IMR-90 (cell line): ENCODE measurements at regions not wholly inside any gene's neighbourhood (a gene's known extent, or its start where the extent isn't known, plus 50 kb on each side); places are given as distances from the start of the nearest gene placed in this dataset.

Experiments
- ATAC-seq: fragments of 200-7000 bp; cut with Tn5 transposase; 2 replicates; pipeline ENCODE4 v1.9.1; 2020; ENCODE audit warnings: low read depth, mild to moderate bottlenecking, moderate library complexity
- BruUV-seq: library from RNA; stranded (reverse); fragments of 400-500 nt; replicated peaks from 2 replicates; lab custom pipeline; 2021; lab: Mats Ljungman, UMichigan
- CTCF ChIA-PET: fragments of 300-600 bp; formaldehyde crosslinking; extraction: SDS; loops from one replicate; lab custom pipeline; 2021; ENCODE audit warnings: antibody characterized with exemption; lab: Yijun Ruan, JAX
- POLR2A ChIA-PET: fragments of 300-600 bp; sonication (Branson Sonifier 250); formaldehyde crosslinking; loops from one replicate; lab custom pipeline; 2022; ENCODE audit warnings: antibody characterized with exemption; ENCODE audit not compliant: unreplicated experiment; lab: Charles Lee
- DNase-seq: peaks from one replicate; pipeline ENCODE4 v3.0.0; 2013
- H2AFZ ChIP-seq: replicated peaks from 2 replicates; pipeline ENCODE3; 2013; ENCODE audit warnings: low read length, mild to moderate bottlenecking; ENCODE audit not compliant: poor library complexity
- H2AK5ac ChIP-seq: 2 replicates; pipeline ENCODE4 v1.6.1; 2013; ENCODE audit warnings: low read depth, low read length, inconsistent platforms
- H2AK9ac ChIP-seq: replicated peaks from 2 replicates; pipeline ENCODE3; 2013; ENCODE audit warnings: mild to moderate bottlenecking, low read depth, low read length, moderate library complexity; ENCODE audit not compliant: poor library complexity
- H2BK120ac ChIP-seq: 2 replicates; pipeline ENCODE4 v1.6.1; 2013; ENCODE audit warnings: low read depth, low read length, inconsistent platforms
- H2BK15ac ChIP-seq: 3 replicates; pipeline ENCODE4 v1.6.1; 2013; ENCODE audit warnings: low read depth, low read length, inconsistent platforms
- H2BK20ac ChIP-seq: 2 replicates; pipeline ENCODE4 v1.6.1; 2013; ENCODE audit warnings: low read depth, mild to moderate bottlenecking, inconsistent platforms, low read length, moderate library complexity
- H2BK5ac ChIP-seq: 2 replicates; pipeline ENCODE4 v1.6.1; 2013; ENCODE audit warnings: mild to moderate bottlenecking, low read depth, low read length, inconsistent platforms; ENCODE audit not compliant: poor library complexity, severe bottlenecking
- H3K14ac ChIP-seq: replicated peaks from 2 replicates; pipeline ENCODE4 v1.6.1; 2013; ENCODE audit warnings: low read depth, low read length, inconsistent platforms
- H3K18ac ChIP-seq: 2 replicates; pipeline ENCODE4 v1.6.1; 2013; ENCODE audit warnings: low read depth, low read length, control low read depth
- H3K23ac ChIP-seq: 2 replicates; pipeline ENCODE4 v1.6.1; 2013; ENCODE audit warnings: low read depth, low read length, inconsistent platforms
- H3K27ac ChIP-seq: 2 replicates; pipeline ENCODE4 v1.5.1; 2013; ENCODE audit warnings: mild to moderate bottlenecking, control low read depth, low read length; ENCODE audit not compliant: insufficient read depth
- H3K27me3 ChIP-seq: 2 replicates; pipeline ENCODE4 v1.6.1; 2013; ENCODE audit warnings: low read length; ENCODE audit not compliant: control insufficient read depth, insufficient read depth
- H3K36me3 ChIP-seq: 2 replicates; pipeline ENCODE4 v1.6.1; 2013; ENCODE audit warnings: low read length, mixed read lengths; ENCODE audit not compliant: control insufficient read depth, insufficient read depth
- H3K4ac ChIP-seq: 2 replicates; pipeline ENCODE4 v1.6.1; 2013; ENCODE audit warnings: low read depth, low read length, inconsistent platforms
- H3K4me1 ChIP-seq: 2 replicates; pipeline ENCODE4 v1.6.1; 2013; ENCODE audit warnings: low read length, mixed read lengths; ENCODE audit not compliant: control insufficient read depth, insufficient read depth
- H3K4me2 ChIP-seq: 2 replicates; pipeline ENCODE4 v1.6.1; 2013; ENCODE audit warnings: low read depth, mild to moderate bottlenecking, control low read depth, low read length, moderate library complexity
- H3K4me3 ChIP-seq: 2 replicates; pipeline ENCODE4 v1.5.1; 2013; ENCODE audit warnings: low read depth, mild to moderate bottlenecking, control low read depth, low read length, moderate library complexity; ENCODE audit not compliant: insufficient read depth
- H3K56ac ChIP-seq: 2 replicates; pipeline ENCODE4 v1.6.1; 2013; ENCODE audit warnings: low read length, inconsistent platforms; ENCODE audit not compliant: insufficient read depth; ENCODE audit errors: extremely low read depth
- H3K79me1 ChIP-seq, 2 experiments: 2 replicates each; pipeline ENCODE4 v1.6.1; 2013; ENCODE audit warnings: low read length in 2 of 2, inconsistent platforms in 1 of 2, low read depth in 1 of 2
- H3K9ac ChIP-seq: 2 replicates; pipeline ENCODE4 v1.6.1; 2013; ENCODE audit warnings: low read depth, low read length, control low read depth
- H3K9me1 ChIP-seq: 2 replicates; pipeline ENCODE4 v1.6.1; 2013; ENCODE audit warnings: low read length, inconsistent platforms; ENCODE audit not compliant: insufficient read depth
- H3K9me3 ChIP-seq: 2 replicates; pipeline ENCODE4 v1.6.1; 2013; ENCODE audit warnings: low read length; ENCODE audit not compliant: control insufficient read depth, insufficient read depth
- H4K20me1 ChIP-seq: 2 replicates; pipeline ENCODE4 v1.6.1; 2013; ENCODE audit warnings: low read length, inconsistent platforms; ENCODE audit not compliant: insufficient read depth
- H4K5ac ChIP-seq: 2 replicates; pipeline ENCODE4 v1.6.1; 2013; ENCODE audit warnings: mild to moderate bottlenecking, low read depth, low read length, control low read depth
- H4K8ac ChIP-seq, 2 experiments: 2 replicates each; pipeline ENCODE4 v1.6.1; 2013; ENCODE audit warnings: low read depth in 2 of 2, low read length in 2 of 2, control low read depth in 1 of 2, inconsistent platforms in 1 of 2
- H4K91ac ChIP-seq: 2 replicates; pipeline ENCODE4 v1.6.1; 2013; ENCODE audit warnings: low read depth, low read length, inconsistent platforms; ENCODE audit not compliant: insufficient read depth
- BHLHE40 ChIP-seq: fragments of 150-350 bp; IDR thresholded peaks from 2 replicates; pipeline ENCODE4 v1.6.1; 2016; ENCODE audit warnings: mild to moderate bottlenecking, low read depth, low read length
- CEBPB ChIP-seq: IDR thresholded peaks from 2 replicates; pipeline ENCODE4 v1.6.1; 2012; ENCODE audit warnings: low read depth, low read length, improper control_type of control experiment
- CHD1 ChIP-seq: IDR thresholded peaks from 2 replicates; pipeline ENCODE4 v1.6.1; 2012; ENCODE audit warnings: low read depth, low read length, improper control_type of control experiment
- CTCF ChIP-seq: conservative IDR thresholded peaks from 2 replicates; pipeline ENCODE4 v1.5.1; 2012; ENCODE audit warnings: mild to moderate bottlenecking, low read depth, low read length, improper control_type of control experiment
- ELK1 ChIP-seq: fragments of 150-350 bp; IDR thresholded peaks from 2 replicates; pipeline ENCODE4 v1.6.1; 2016; ENCODE audit warnings: low read depth, mild to moderate bottlenecking, low read length, moderate library complexity, borderline replicate concordance
- FOS ChIP-seq: fragments of 150-350 bp; IDR thresholded peaks from 2 replicates; pipeline ENCODE4 v1.6.1; 2016; ENCODE audit warnings: low read depth, low read length
- MAFK ChIP-seq: IDR thresholded peaks from 2 replicates; pipeline ENCODE4 v1.6.1; 2012; ENCODE audit warnings: low read depth, low read length, improper control_type of control experiment
- MAZ ChIP-seq: IDR thresholded peaks from 2 replicates; pipeline ENCODE4 v1.6.1; 2012; ENCODE audit warnings: low read depth, mild to moderate bottlenecking, low read length, improper control_type of control experiment, moderate library complexity, borderline replicate concordance
- MXI1 ChIP-seq: IDR thresholded peaks from 2 replicates; pipeline ENCODE4 v1.6.1; 2012; ENCODE audit warnings: low read depth, mild to moderate bottlenecking, low read length, moderate library complexity, borderline replicate concordance
- NFE2L2 ChIP-seq: fragments of 150-350 bp; IDR thresholded peaks from 2 replicates; pipeline ENCODE4 v1.6.1; 2016; ENCODE audit warnings: low read depth, mild to moderate bottlenecking, low read length
- POLR2A ChIP-seq: IDR thresholded peaks from 2 replicates; pipeline ENCODE4 v1.6.1; 2012; ENCODE audit warnings: mild to moderate bottlenecking, low read depth, low read length
- RAD21 ChIP-seq: IDR thresholded peaks from 2 replicates; pipeline ENCODE4 v1.6.1; 2012; ENCODE audit warnings: low read length, improper control_type of control experiment
- RCOR1 ChIP-seq: IDR thresholded peaks from 2 replicates; pipeline ENCODE4 v1.6.1; 2012; ENCODE audit warnings: mild to moderate bottlenecking, low read length, improper control_type of control experiment; ENCODE audit not compliant: insufficient replicate concordance
- RFX5 ChIP-seq: IDR thresholded peaks from 2 replicates; pipeline ENCODE4 v1.8.0; 2012; ENCODE audit warnings: low read depth, mild to moderate bottlenecking, low read length, moderate library complexity
- SMC3 ChIP-seq: fragments of 150-350 bp; IDR thresholded peaks from 2 replicates; pipeline ENCODE4 v1.6.1; 2016; ENCODE audit warnings: low read depth, mild to moderate bottlenecking, antibody characterized with exemption, low read length, moderate library complexity
- USF2 ChIP-seq: fragments of 150-350 bp; IDR thresholded peaks from 2 replicates; pipeline ENCODE4 v1.6.1; 2017; ENCODE audit warnings: mild to moderate bottlenecking, antibody characterized with exemption, low read length, low read depth
- WGBS, 2 experiments: methylation state at CpG; one replicate each; pipeline versions ENCODE4 v1.1.5 to v1.1.7; 2013; ENCODE audit warnings: missing lambda C conversion rate in 2 of 2; ENCODE audit not compliant: insufficient read length in 1 of 2; ENCODE audit errors: extremely low coverage in 2 of 2; 5-methylcytosine and 5-hydroxymethylcytosine counted together
- dilution Hi-C: fragments of 300-500 bp; cut with HindIII; formaldehyde crosslinking; loops from one replicate; pipeline ENCODE4 v1.14.3; 2018; ENCODE audit warnings: low sequenced_read_pairs; ENCODE audit not compliant: unreplicated experiment
- in situ Hi-C: fragments of 300-500 bp; cut with MboI; formaldehyde crosslinking; loops from 3 replicates; pipeline ENCODE4 v1.14.3; 2019; ENCODE audit warnings: low sequenced_read_pairs, inconsistent platforms, mixed read lengths
- intact Hi-C: fragments of 100-400 bp; cut with micrococcal nuclease; formaldehyde crosslinking; loops from 2 replicates; pipeline ENCODE4 v1.10.0; 2022

GRCh38 chr4:163958751-163959150, 464.3 kb downstream of the TMA16 start:
- DNase-seq (no peak), ATAC-seq (no peak)
- Histone ChIP-seq H3K9me3 (no peaks in the 10 kb centered on the region; the same call in 1 of the 2 replicates), H2AFZ (no peak overlapping the region), H3K4me2 (no peak overlapping the region), H3K56ac (no peak overlapping the region), H3K14ac (no peak overlapping the region), H4K20me1 (no peaks in the 10 kb centered on the region), H3K9me1 (no peaks in the 10 kb centered on the region), H2BK5ac (no peak overlapping the region), H4K8ac (no peak overlapping the region), H4K5ac (no peak overlapping the region), H2AK9ac (no peak overlapping the region), H2AK5ac (no peak overlapping the region), H4K91ac (no peak overlapping the region), H3K27me3 (no peaks in the 10 kb centered on the region), H3K4me3 (no peak overlapping the region), H3K4me1 (no peaks in the 10 kb centered on the region), H3K18ac (no peak overlapping the region), H2BK120ac (no peak overlapping the region), H2BK15ac (no peak overlapping the region), H3K23ac (no peak overlapping the region), H3K4ac (no peak overlapping the region), H3K27ac (no peak overlapping the region), H2BK20ac (no peak overlapping the region), H3K79me1 (no peaks in the 10 kb centered on the region), H3K9ac (no peak overlapping the region), H3K36me3 (no peaks in the 10 kb centered on the region)
- in situ Hi-C loops (no loop called here), dilution Hi-C loops (no loop called here), intact Hi-C loops (no loop called here)
- CTCF ChIA-PET = no interaction called here
- TF ChIP-seq MAFK = no peak
- no peak for TF ChIP-seq CHD1
- TF ChIP-seq USF2 = no peak
- TF ChIP-seq MAZ = no peak
- no peak for TF ChIP-seq NFE2L2
- TF ChIP-seq RCOR1 = no peak
- TF ChIP-seq POLR2A = no peak
- no peak for TF ChIP-seq CEBPB
- no peak for TF ChIP-seq FOS
- no peak for TF ChIP-seq RAD21
- no peak for TF ChIP-seq BHLHE40
- TF ChIP-seq RFX5 = no peak
- no peak for TF ChIP-seq SMC3
- TF ChIP-seq CTCF = no peak
- TF ChIP-seq MXI1 = no peak
- no peak for TF ChIP-seq ELK1
- WGBS, 2 experiments = no CpG with 5 or more reads among the region's 2 CpGs
- POLR2A ChIA-PET = no interaction called here
- no TSS peak for BruUV-seq
